ENCODE measurements at regions not wholly inside any gene's neighbourhood (a gene's known extent, or its start where the extent isn't known, plus 50 kb on each side); places are given as distances from the start of the nearest gene placed in this dataset.

DNA sequence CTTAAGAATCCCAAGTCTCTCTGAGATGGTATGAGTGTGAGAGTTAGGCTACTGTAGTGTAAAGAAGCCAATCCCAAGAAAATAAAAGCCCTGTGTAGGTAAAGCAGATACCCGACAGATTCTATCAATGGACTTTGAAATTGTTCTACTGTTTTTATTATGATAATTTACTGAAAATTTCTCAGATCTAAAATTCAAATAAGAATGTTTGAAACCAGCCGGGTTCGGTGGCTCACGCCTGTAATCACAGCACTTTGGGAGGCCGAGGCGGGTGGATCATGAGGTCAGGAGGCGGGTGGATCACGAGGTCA, 208.3 kb upstream of the SPRED2 start:
- peak overlapping the region; percentile 47 to 63 for H3K27ac ChIP-seq
- H3K27me3 ChIP-seq: no peaks in the 10 kb centered on the region
- TF ChIP-seq POLR2A (IDR thresholded peaks at IDR 0.05): no peak
- TF ChIP-seq, protein P1, sequence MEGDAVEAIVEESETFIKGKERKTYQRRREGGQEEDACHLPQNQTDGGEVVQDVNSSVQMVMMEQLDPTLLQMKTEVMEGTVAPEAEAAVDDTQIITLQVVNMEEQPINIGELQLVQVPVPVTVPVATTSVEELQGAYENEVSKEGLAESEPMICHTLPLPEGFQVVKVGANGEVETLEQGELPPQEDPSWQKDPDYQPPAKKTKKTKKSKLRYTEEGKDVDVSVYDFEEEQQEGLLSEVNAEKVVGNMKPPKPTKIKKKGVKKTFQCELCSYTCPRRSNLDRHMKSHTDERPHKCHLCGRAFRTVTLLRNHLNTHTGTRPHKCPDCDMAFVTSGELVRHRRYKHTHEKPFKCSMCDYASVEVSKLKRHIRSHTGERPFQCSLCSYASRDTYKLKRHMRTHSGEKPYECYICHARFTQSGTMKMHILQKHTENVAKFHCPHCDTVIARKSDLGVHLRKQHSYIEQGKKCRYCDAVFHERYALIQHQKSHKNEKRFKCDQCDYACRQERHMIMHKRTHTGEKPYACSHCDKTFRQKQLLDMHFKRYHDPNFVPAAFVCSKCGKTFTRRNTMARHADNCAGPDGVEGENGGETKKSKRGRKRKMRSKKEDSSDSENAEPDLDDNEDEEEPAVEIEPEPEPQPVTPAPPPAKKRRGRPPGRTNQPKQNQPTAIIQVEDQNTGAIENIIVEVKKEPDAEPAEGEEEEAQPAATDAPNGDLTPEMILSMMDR (IDR thresholded peaks at IDR 0.05): no peak
- H3K4me3 ChIP-seq: no peak overlapping the region
- H3K9me3 ChIP-seq: no peaks in the 10 kb centered on the region
- H3K4me1 ChIP-seq: no peaks in the 10 kb centered on the region
- intact Hi-C loops (cut with DNase I; ENCODE audit: low total_unique reads): no loop called here
- H3K36me3 ChIP-seq: no peaks in the 10 kb centered on the region
- no peak for DNase-seq

DNA sequence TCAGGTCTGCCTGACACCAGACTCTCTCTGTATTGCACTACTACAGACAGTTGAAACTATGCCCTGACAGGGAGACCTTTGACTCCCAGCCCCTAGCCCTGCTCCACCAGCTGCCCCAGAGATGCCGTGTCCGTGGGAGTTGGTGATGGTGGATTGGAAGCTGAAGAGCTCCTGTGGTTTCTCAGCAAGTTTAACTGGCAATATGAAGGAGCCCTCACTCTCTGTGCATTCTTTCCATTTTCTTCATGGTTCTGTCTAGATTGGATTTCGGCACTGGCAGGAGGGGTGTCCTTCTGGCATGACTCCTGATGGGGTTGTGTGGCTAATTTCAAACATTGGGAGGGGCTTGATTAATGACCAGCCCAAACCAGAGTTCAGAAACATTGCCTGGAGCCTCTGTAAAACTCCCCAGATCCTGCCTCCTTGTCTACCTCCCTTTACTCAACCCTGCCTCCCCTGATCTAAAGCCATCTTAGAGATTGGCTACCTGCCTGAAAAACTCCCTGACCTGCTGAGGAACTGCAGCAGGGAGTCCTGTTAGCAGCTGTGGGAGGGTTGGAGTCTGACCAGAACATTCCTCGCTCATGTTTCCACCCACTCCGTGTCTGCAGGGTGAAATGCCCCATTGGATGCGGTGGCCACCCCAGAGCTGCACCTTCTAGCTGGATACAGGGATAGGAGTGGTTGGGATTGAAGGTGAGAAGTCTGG, 206.9 kb upstream of the SPRED2 start:
- Histone ChIP-seq H3K27ac (peak overlapping the region; percentile 47 to 52), H3K9me3 (no peaks in the 10 kb centered on the region), H3K4me1 (no peaks in the 10 kb centered on the region), H3K36me3 (no peaks in the 10 kb centered on the region), H3K27me3 (no peaks in the 10 kb centered on the region), H3K4me3 (peak overlapping the region in 1 of 2 donors; percentile 32)
- DNase-seq: peak; percentile 77 to 85
- intact Hi-C loops (cut with DNase I; ENCODE audit: low total_unique reads): no loop called here
- TF ChIP-seq, protein P1 (IDR thresholded peaks at IDR 0.05): no peak
- TF ChIP-seq POLR2A (IDR thresholded peaks at IDR 0.05): no peak

DNA sequence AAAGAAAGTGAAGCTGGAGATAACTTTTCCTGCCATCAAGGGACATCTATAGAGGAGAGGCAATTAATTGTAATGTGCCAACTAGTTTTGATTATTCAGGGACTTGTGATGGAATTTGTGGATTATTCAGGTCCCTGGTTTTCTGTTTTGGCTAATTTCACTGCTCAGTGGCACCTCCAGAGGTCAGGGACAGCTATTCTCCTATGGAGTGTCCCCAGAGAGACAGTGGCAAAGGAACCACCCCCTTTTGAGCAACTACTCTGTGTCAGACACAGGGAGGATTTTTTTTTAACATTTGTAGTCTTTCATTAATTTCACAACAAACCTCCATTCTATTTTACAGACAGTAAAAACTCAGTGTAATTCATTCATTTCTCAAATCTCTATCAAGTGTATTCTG, 206.0 kb upstream of the SPRED2 start:
- intact Hi-C loops (cut with DNase I; ENCODE audit: low total_unique reads): no loop called here
- no peaks in the 10 kb centered on the region for H3K27me3 ChIP-seq
- TF ChIP-seq, protein P1 (IDR thresholded peaks at IDR 0.05): no peak
- TF ChIP-seq POLR2A (IDR thresholded peaks at IDR 0.05): no peak
- H3K4me3 ChIP-seq: no peak overlapping the region
- H3K4me1 ChIP-seq: no peaks in the 10 kb centered on the region
- DNase-seq: no peak
- no peaks in the 10 kb centered on the region for H3K36me3 ChIP-seq
- H3K9me3 ChIP-seq: no peaks in the 10 kb centered on the region
- peak overlapping the region in 1 of 2 donors; percentile 16 for H3K27ac ChIP-seq

DNA sequence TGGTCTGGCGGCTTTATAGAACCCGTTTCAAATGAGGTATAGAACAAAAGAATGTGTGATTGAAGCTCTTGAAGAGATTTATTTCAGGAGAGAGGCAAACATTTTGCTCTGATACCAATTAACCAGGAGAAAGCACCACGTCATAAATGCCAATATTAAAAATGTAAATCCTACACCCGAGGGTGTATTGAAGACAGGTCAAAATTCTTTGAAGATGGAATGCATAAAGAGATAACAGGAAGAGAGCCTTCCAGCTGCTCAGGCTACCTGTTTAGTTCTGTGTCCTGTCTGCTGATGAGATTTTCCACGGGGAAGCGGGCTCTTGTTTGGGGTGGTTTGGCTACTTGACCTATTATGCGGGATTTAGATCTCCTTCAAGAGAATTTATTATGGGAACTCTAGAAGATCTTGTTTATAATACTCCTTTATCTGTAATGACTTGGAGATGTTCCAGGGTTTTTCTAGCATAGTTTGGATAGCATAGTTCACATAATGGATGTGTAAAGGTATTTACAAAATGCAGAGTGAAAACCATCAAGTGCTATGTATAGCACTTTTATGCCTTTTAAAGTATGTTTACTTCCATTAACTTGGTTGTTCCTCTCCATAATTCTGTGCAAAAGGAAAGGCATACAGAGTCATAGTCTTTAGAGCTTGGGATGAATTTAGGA, 204.5 kb upstream of the SPRED2 start:
- H3K4me3 ChIP-seq: no peak overlapping the region
- no peaks in the 10 kb centered on the region for H3K9me3 ChIP-seq
- H3K27me3 ChIP-seq: no peaks in the 10 kb centered on the region
- H3K36me3 ChIP-seq: no peaks in the 10 kb centered on the region
- H3K27ac ChIP-seq: peak overlapping the region in 1 of 2 donors; percentile 57
- TF ChIP-seq POLR2A (IDR thresholded peaks at IDR 0.05): no peak
- TF ChIP-seq, protein P1 (IDR thresholded peaks at IDR 0.05): no peak
- no peaks in the 10 kb centered on the region for H3K4me1 ChIP-seq
- DNase-seq: no peak
- intact Hi-C loops (cut with DNase I; ENCODE audit: low total_unique reads): no loop called here

DNA sequence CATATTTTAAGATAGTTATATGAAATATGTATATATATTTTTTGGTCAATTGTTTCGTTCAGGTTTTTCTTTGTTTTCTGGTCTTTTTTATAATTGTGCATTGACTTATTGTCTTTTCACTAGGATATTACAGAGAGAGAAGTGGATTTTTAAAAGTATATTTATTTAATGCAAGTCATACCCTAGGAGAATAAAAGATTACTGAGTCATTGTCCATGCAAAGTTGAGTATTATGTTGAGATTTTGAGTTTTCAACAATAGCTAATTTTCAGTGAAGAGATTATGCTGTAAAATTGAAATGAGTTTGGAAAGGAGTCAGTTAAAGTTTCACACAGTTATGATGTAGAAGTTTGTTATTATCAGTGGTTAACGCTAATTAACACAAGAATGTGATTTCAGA, 203.6 kb upstream of the SPRED2 start:
- Histone ChIP-seq H3K36me3 (no peaks in the 10 kb centered on the region), H3K27ac (no peak overlapping the region), H3K4me1 (no peaks in the 10 kb centered on the region), H3K4me3 (no peak overlapping the region), H3K9me3 (no peaks in the 10 kb centered on the region), H3K27me3 (no peaks in the 10 kb centered on the region)
- intact Hi-C loops (cut with DNase I; ENCODE audit: low total_unique reads): no loop called here
- no peak for TF ChIP-seq POLR2A (IDR thresholded peaks at IDR 0.05)
- TF ChIP-seq, protein P1 (IDR thresholded peaks at IDR 0.05): no peak
- no peak for DNase-seq
